HG03432 (cell line): ENCODE measurements at regions not wholly inside any gene's neighbourhood (a gene's known extent, or its start where the extent isn't known, plus 50 kb on each side); places are given as distances from the start of the nearest gene placed in this dataset.
A peak's percentile ranks its signal among the peaks of the same experiment; 100 is the strongest.
"Not testable (repeated sequence)": the region's sequence is repeated elsewhere in the genome, so short reads cannot be mapped to it uniquely, and the experiment has no call there.

Source experiments
- ATAC-seq: cut with Tn5 transposase; IDR thresholded peaks from one replicate; pipeline ENCODE4 v1.9.1; 2021; ENCODE audit warnings: mild to moderate bottlenecking, moderate library complexity; ENCODE audit not compliant: unreplicated experiment

DNA sequence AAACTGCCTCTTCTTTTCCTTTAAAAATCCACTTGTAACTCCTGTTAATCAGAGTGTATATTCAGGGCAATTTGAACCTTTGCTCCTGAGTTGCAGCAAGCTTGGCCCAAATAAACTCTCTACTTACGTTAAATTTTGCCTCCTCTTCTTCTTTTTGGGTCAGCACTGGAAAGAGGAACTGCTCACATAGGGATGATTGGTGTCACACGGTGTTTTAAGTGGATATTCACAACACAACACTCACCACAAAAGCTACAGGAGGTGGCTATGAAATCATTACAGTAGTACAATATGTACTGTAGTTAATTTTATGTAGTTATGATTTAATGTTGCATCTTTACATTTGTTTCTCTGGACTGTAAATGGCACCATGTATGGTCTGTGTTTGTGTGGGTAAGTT, 96.8 kb upstream of the DOCK9 start:
- ATAC-seq, result no peak

DNA sequence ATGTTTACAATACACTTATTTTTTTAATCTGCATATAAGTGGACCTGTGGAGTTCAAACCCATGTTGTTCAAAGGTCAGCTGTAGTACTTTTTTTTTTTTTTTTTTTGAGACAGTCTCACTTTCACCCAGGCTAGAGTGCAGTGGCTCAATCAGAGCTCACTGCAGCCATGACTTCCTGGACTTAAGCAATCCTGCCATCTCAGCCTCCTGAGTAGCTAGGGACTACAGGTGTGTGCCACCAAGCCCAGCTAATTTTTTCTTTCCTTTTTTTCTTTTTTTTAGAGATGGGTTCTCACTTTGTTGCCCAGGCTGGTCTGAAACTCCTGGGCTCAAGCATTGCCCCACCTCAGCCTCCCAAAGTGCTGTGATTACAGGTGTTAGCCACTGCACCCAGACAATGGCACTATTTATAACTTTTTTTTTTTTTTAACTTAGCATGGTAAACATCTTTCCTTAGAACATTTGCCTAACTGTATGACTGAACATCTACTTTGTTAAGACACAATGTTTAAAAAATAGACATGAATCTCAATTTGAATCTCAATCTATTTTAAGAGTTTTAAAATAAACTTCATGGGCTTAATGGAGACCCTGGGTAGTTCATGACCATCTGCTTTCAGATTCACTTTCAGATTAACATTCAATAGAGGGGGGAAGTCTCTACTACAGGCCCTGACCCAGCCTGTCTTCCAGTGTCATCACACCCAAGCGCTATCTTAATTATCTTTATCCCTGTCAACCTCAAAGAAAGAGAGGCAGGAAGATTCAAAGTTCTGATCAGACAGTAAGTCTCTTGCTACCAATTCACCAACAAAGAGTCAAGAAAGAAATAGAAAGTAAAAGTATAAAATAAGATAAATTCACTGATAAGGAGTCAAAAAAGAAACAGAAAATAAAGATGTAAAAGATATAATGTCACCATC, 97.7 kb upstream of the DOCK9 start:
- ATAC-seq, result peak; percentile 95

DNA sequence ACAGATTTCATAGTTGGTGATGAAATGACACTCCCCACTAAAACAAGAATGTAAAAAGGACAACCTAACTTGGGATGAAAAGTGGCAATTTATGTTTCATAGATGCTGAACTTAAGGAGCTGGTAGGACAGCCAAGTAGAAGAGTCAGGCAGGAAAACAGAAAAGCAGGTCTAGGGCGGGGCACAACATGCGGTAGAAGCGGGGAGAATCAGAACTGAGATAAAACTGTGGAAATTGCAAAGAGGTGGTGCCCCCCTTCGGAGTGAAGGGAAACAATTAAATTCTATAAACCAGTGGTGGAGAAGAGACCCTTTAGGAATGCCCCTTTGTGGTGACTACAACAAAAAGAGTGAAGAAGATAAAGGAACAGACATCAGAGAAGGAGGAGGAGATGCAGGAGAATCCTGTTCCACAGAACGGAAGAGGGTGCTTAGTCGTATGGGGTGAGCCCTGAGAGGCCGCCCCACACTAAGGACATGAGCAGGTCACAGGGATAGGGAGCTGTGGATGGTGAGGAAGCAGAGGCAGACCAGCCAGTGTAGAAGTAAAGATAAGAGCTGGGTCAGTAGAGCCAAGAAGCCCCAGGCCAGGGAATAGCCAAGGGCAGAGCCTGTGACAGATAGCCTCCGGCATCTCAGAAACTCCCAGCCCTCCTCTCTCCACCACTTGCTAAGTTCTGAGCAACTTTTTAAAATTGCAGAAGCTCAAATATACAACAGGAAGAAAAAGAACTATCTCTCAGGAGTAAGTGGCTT, 100.3 kb upstream of the DOCK9 start:
- no peak for ATAC-seq

- no peak for ATAC-seq
Measured at GRCh38 chr13:99080131-99080530, 102.3 kb upstream of the DOCK9 start.

GRCh38 chr13:99083981-99084380, 106.1 kb upstream of the DOCK9 start:
- no peak for ATAC-seq

DNA sequence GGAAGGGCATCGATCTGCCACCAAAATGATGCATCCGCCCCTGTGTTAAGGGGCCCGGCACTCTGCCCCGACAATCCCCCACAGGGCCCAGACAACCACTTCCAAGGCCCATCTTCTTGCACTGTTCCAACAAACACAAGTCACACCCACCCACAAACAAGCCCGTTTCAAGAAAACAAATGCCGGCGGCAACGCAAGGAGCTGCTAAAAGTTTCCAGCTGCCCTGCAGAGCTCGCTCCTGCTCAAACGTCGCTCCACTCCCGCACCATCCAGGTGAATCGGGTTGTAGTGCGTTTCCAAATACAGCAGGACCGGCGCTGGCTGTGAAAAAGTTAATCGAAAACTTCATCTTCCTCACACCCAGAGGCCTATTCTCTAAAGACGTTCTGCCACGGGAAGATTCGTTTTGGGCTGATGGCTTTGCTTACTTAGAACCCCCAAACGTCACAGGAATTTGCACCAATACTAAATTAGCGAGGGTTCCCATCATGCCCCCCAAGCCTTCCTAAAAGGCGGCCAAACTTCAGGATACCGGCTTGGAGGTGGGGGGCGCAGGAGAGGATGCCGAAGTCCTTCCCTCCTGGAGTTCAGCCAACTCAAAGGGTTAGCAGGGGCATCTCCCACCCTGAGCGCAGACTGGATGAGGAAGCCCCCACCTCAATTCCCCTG, 107.4 kb upstream of the DOCK9 start:
- no peak for ATAC-seq

DNA sequence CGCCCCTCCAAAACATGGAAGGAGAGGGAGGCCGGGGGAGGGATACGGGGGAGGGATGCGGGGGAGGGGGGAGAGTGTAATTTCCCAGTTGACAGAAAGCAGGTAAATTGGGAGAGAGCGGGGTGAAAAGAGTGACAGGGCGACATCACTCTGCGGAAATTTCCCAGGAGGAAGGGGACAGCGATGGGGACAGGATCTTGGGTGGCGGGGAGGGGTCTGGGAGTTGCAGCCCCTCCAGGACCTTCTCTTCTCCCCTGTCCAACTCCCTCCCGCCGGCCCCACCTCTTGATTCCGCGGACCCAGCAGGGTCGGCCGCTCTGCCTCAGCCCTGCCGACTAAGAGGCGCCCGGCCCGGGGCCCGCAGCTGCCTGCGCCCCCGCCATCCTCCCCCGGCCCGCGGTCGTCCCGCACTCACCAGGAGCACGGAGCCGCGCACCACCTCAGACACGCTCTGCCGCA, 108.0 kb upstream of the DOCK9 start:
- no peak for ATAC-seq

- peak; percentile 54 for ATAC-seq
Measured at GRCh38 chr13:99086267-99087097, 108.6 kb upstream of the DOCK9 start.

DNA sequence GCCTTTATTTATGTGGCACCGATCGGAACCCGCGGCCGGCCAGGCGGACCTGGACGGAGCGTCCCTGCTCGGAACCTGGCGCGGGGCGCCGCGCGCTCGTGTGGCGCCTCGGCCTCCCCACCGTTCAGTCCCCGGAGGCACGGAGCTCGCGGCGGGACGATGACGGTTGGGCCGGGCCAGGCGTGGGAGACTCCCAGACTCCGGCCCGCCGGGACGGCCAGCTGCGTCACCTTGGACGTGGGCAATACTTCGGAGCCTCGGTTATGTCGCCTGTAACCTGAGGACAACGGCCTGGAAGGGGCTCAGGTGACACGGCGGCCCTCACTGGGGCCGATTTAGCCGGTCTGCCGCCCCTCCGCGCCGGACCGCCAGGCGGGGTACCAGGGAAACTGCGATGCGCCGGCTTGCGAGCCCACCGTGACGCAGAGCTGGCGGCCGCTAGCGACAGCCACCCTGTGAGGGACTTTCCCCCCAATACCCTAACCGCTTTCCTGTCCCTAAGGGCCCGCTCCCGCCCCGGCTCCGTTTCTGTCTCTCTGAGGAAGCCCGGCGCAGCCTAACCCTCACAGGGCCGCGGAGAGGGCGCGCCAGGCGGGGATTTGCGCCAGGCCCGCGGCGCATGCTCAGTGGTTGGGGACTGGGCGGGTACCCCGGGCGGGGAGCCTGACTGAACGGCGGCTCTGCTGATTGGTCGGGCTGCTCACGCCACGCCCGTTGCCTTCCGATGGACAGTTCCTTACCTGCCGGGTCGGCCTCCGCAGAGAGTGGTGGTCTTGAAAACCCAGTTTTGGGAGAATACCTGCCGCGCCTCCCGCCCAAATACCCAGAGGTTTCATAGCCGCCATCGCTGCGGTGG, 109.5 kb upstream of the DOCK9 start:
- peak; percentile 87 for ATAC-seq

GRCh38 chr13:99087954-99088491, 110.2 kb upstream of the DOCK9 start:
- ATAC-seq, result peak; percentile 28

GRCh38 chr13:99093997-99094396, 106.7 kb upstream of the UBAC2 start:
- ATAC-seq, result no peak

DNA sequence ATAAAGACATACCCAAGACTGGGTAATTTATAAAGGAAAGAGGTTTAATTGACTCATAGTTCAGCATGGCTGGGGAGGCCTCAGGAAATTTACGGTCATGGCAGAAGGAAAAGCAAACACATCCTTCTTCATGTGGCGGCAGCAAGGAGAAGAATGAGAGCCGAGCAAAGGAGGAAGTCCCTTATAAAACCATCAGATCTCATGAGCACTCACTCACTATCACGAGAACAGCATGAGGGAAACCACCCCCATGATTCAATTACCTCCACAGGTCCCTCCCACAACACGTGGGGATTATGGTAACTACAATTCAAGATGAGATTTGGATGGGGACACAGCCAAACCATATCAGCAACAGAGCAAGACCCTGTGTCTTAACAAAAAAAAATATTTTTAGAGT, 98.8 kb upstream of the UBAC2 start:
- ATAC-seq, result not testable (repeated sequence)

- ATAC-seq, result no peak
Measured at GRCh38 chr13:99103536-99103935, 97.1 kb upstream of the UBAC2 start.

- ATAC-seq, result no peak
Measured at GRCh38 chr13:99104396-99104795, 96.3 kb upstream of the UBAC2 start.

GRCh38 chr13:99105160-99105559, 95.5 kb upstream of the UBAC2 start:
- no peak for ATAC-seq

GRCh38 chr13:99113351-99113750, 87.3 kb upstream of the UBAC2 start:
- ATAC-seq, result no peak

GRCh38 chr13:99118179-99118578, 82.5 kb upstream of the UBAC2 start:
- ATAC-seq, result no peak

- ATAC-seq, result no peak
Measured at GRCh38 chr13:99119656-99120055, 81.0 kb upstream of the UBAC2 start.

GRCh38 chr13:99120751-99121150, 79.9 kb upstream of the UBAC2 start:
- ATAC-seq, result no peak
